SK-N-SH treated with all-trans-retinoic acid at 6 μM for 48 hours (cell line): ENCODE measurements at regions not wholly inside any gene's neighbourhood (a gene's known extent, or its start where the extent isn't known, plus 50 kb on each side); places are given as distances from the start of the nearest gene placed in this dataset.

Experiments used
- ATAC-seq: fragments of 200-7000 bp; cut with Tn5 transposase; 3 replicates; pipeline ENCODE4 v1.9.1; 2020; ENCODE audit warnings: mild to moderate bottlenecking, moderate library complexity
- ARNTL ChIP-seq: fragments of 450-650 bp; formaldehyde crosslinking; IDR thresholded peaks from 2 replicates; pipeline ENCODE4 v1.5.0; 2020; ENCODE audit warnings: low read depth, mild to moderate bottlenecking, moderate library complexity, borderline replicate concordance
- GLIS3 ChIP-seq: fragments of 250-450 bp; sonication (Bioruptor Pico); IDR thresholded peaks from 2 replicates; pipeline ENCODE4 v1.5.0; 2020; ENCODE audit warnings: mild to moderate bottlenecking, moderate library complexity
- ISL1 ChIP-seq: fragments of 250-450 bp; sonication (Bioruptor Pico); IDR thresholded peaks from 2 replicates; pipeline ENCODE4 v2.1.2; 2022; ENCODE audit warnings: mild to moderate bottlenecking, moderate library complexity
- PPARA ChIP-seq: fragments of 250-450 bp; sonication (Bioruptor Pico); IDR thresholded peaks from 2 replicates; pipeline ENCODE4 v1.5.0; 2020; ENCODE audit warnings: mild to moderate bottlenecking, borderline replicate concordance
- RARB ChIP-seq: fragments of 250-450 bp; sonication (Bioruptor Pico); IDR thresholded peaks from 2 replicates; pipeline ENCODE4 v1.8.0; 2021; ENCODE audit warnings: mild to moderate bottlenecking, moderate library complexity
- ZFP3 ChIP-seq: fragments of 250-450 bp; sonication (Bioruptor Pico); IDR thresholded peaks from 2 replicates; pipeline ENCODE4 v1.5.0; 2020; ENCODE audit warnings: mild to moderate bottlenecking, moderate library complexity
- ZFP30 ChIP-seq: fragments of 450-650 bp; formaldehyde crosslinking; IDR thresholded peaks from 2 replicates; pipeline ENCODE4 v1.5.0; 2022; ENCODE audit warnings: mild to moderate bottlenecking, moderate library complexity
- TF ChIP-seq, protein P1 (sequence below): fragments of 250-450 bp; sonication (Bioruptor Pico); IDR thresholded peaks from 2 replicates; pipeline ENCODE4 v1.5.1; 2021; ENCODE audit warnings: mild to moderate bottlenecking, moderate library complexity
- TF ChIP-seq, protein P2 (sequence below): fragments of 250-450 bp; sonication (Bioruptor Pico); IDR thresholded peaks from 2 replicates; pipeline ENCODE4 v1.5.1; 2020; ENCODE audit warnings: low read depth, mild to moderate bottlenecking, moderate library complexity
- TF ChIP-seq, protein P3 (sequence below): fragments of 250-450 bp; sonication (Bioruptor Pico); IDR thresholded peaks from 2 replicates; pipeline ENCODE4 v1.5.0; 2020; ENCODE audit warnings: mild to moderate bottlenecking, moderate library complexity

DNA sequence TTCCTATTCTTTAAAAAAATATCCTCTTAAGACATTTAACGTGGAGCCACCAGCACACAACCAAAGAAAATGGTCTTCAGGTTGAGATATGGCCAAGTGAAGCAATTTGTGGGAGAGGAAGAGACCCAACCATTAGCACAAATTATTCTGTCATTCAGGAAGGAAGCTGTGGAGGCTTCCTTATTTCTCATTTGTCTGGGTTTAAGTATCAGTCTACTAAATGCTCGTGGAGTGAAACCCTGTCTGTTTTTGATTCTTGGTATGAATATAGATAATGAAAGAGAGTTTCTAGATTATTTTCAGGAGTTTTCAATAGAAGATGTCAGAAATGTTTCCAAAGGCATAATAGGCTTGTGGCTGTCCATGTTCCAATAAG lies 125.1 kb downstream of the GPR65 start:
- TF ChIP-seq, protein P1, sequence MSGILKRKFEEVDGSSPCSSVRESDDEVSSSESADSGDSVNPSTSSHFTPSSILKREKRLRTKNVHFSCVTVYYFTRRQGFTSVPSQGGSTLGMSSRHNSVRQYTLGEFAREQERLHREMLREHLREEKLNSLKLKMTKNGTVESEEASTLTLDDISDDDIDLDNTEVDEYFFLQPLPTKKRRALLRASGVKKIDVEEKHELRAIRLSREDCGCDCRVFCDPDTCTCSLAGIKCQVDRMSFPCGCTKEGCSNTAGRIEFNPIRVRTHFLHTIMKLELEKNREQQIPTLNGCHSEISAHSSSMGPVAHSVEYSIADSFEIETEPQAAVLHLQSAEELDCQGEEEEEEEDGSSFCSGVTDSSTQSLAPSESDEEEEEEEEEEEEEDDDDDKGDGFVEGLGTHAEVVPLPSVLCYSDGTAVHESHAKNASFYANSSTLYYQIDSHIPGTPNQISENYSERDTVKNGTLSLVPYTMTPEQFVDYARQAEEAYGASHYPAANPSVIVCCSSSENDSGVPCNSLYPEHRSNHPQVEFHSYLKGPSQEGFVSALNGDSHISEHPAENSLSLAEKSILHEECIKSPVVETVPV, result no peak
- no peak for TF ChIP-seq ISL1 (CRISPR knock-in tag)
- TF ChIP-seq, protein P2, sequence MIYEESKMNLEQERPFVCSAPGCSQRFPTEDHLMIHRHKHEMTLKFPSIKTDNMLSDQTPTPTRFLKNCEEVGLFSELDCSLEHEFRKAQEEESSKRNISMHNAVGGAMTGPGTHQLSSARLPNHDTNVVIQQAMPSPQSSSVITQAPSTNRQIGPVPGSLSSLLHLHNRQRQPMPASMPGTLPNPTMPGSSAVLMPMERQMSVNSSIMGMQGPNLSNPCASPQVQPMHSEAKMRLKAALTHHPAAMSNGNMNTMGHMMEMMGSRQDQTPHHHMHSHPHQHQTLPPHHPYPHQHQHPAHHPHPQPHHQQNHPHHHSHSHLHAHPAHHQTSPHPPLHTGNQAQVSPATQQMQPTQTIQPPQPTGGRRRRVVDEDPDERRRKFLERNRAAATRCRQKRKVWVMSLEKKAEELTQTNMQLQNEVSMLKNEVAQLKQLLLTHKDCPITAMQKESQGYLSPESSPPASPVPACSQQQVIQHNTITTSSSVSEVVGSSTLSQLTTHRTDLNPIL (CRISPR knock-in tag), result no peak
- TF ChIP-seq, protein P3, sequence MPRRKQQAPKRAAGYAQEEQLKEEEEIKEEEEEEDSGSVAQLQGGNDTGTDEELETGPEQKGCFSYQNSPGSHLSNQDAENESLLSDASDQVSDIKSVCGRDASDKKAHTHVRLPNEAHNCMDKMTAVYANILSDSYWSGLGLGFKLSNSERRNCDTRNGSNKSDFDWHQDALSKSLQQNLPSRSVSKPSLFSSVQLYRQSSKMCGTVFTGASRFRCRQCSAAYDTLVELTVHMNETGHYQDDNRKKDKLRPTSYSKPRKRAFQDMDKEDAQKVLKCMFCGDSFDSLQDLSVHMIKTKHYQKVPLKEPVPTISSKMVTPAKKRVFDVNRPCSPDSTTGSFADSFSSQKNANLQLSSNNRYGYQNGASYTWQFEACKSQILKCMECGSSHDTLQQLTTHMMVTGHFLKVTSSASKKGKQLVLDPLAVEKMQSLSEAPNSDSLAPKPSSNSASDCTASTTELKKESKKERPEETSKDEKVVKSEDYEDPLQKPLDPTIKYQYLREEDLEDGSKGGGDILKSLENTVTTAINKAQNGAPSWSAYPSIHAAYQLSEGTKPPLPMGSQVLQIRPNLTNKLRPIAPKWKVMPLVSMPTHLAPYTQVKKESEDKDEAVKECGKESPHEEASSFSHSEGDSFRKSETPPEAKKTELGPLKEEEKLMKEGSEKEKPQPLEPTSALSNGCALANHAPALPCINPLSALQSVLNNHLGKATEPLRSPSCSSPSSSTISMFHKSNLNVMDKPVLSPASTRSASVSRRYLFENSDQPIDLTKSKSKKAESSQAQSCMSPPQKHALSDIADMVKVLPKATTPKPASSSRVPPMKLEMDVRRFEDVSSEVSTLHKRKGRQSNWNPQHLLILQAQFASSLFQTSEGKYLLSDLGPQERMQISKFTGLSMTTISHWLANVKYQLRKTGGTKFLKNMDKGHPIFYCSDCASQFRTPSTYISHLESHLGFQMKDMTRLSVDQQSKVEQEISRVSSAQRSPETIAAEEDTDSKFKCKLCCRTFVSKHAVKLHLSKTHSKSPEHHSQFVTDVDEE (CRISPR knock-in tag), result no peak
- TF ChIP-seq PPARA (CRISPR knock-in tag), result no peak
- TF ChIP-seq ARNTL (CRISPR knock-in tag), result no peak
- TF ChIP-seq GLIS3 (CRISPR knock-in tag), result no peak
- TF ChIP-seq ZFP3, result no peak
- TF ChIP-seq RARB (CRISPR knock-in tag), result no peak
- TF ChIP-seq ZFP30 (CRISPR knock-in tag), result no peak
- no peak for ATAC-seq
